ENCODE measurements at regions not wholly inside any gene's neighbourhood (a gene's known extent, or its start where the extent isn't known, plus 50 kb on each side); places are given as distances from the start of the nearest gene placed in this dataset.

GRCh38 chr6:68343901-68344300 is 291.2 kb upstream of the ADGRB3 start:
- no peak for TF ChIP-seq EZH2phosphoT487 (IDR thresholded peaks at IDR 0.05; ENCODE audit: low read depth)
- TF ChIP-seq CTCF (IDR thresholded peaks at IDR 0.05; ENCODE audit: low read depth, low read length) = peak; percentile 94
